RWPE2 (cell line): ENCODE measurements at regions not wholly inside any gene's neighbourhood (a gene's known extent, or its start where the extent isn't known, plus 50 kb on each side); places are given as distances from the start of the nearest gene placed in this dataset.

ENCODE experiments used
- ATAC-seq: fragments of 200-7000 bp; cut with Tn5 transposase; 3 replicates; pipeline ENCODE4 v1.9.1; 2021; ENCODE audit warnings: low read depth
- DNase-seq: peaks from one replicate; pipeline ENCODE4 v3.0.0-alpha.2; 2020; ENCODE audit warnings: low spot score
- H3K27ac ChIP-seq: fragments of 450-650 bp; 2 replicates; pipeline ENCODE4 v1.5.1; 2017; ENCODE audit warnings: mild to moderate bottlenecking; ENCODE audit not compliant: poor library complexity, severe bottlenecking
- H3K27me3 ChIP-seq: fragments of 250-450 bp; sonication (Bioruptor Pico); 2 replicates; pipeline ENCODE4 v1.5.1; 2021; ENCODE audit warnings: mild to moderate bottlenecking, moderate library complexity; ENCODE audit not compliant: insufficient read depth, poor library complexity, severe bottlenecking
- H3K36me3 ChIP-seq: fragments of 250-450 bp; sonication (Bioruptor Pico); 2 replicates; pipeline ENCODE4 v1.5.1; 2020; ENCODE audit warnings: low read depth, mild to moderate bottlenecking, moderate library complexity
- H3K4me1 ChIP-seq: fragments of 250-450 bp; sonication (Bioruptor Pico); 2 replicates; pipeline ENCODE4 v1.5.1; 2021; ENCODE audit warnings: mild to moderate bottlenecking, moderate library complexity; ENCODE audit not compliant: insufficient read depth, poor library complexity, severe bottlenecking
- H3K4me3 ChIP-seq: fragments of 250-450 bp; sonication (Bioruptor Pico); 2 replicates; pipeline ENCODE4 v1.5.1; 2021; ENCODE audit warnings: mild to moderate bottlenecking, moderate library complexity; ENCODE audit not compliant: severe bottlenecking
- H3K9me3 ChIP-seq: fragments of 250-450 bp; sonication (Bioruptor Pico); 2 replicates; pipeline ENCODE4 v1.5.1; 2021; ENCODE audit warnings: mild to moderate bottlenecking, moderate library complexity; ENCODE audit not compliant: severe bottlenecking
- CTCF ChIP-seq: fragments of 450-650 bp; IDR thresholded peaks from one replicate; pipeline ENCODE4 v1.5.1; 2017; ENCODE audit warnings: mild to moderate bottlenecking, moderate library complexity; ENCODE audit not compliant: poor library complexity, severe bottlenecking

DNA sequence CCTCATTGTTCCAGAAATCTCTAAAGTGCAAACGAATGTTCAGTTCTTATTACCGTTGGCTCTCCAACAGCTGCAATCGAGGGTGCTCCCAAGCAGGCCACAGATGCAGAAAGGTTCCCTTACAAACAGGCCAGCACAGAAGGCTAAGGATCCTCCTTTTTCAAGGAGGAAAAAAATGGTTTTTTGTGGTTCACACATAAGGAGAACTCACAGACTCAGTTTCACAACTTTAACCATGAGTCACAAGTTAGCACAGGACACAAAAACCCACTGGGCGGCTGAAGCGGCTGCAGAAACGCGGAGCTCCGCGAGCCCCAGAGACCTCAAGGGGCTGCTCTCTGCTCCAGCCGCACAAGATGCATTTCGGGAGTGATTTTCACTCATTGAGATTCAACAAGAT is 98.2 kb upstream of the PRR5 start:
- Histone ChIP-seq H3K27ac (no peak overlapping the region), H3K27me3 (no peaks in the 10 kb centered on the region), H3K4me3 (no peak overlapping the region), H3K9me3 (no peaks in the 10 kb centered on the region), H3K36me3 (no peaks in the 10 kb centered on the region), H3K4me1 (no peaks in the 10 kb centered on the region)
- ATAC-seq = no peak
- TF ChIP-seq CTCF = no peak
- no peak for DNase-seq

DNA sequence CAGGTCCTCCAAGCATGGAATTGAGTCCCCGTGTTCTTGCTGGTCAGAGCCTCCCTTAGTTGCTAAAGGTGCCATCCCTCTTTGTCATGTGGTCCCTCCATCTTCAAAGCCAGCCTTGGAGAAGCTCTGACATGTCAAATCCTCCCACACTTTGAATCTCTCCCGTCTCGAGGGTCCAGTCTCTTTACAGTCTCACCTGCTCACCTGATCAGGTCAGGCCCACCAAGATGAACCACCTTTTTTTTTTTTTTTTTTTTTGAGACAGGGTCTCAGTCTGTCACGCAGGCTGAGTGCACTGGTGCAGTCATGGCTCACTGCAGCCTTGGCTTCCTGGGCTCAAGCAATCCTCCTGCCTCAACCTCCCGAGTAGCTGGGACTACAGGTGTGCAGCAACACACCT is 100.3 kb upstream of the PRR5 start:
- DNase-seq (no peak), ATAC-seq (no peak)
- Histone ChIP-seq H3K36me3 (no peaks in the 10 kb centered on the region), H3K27ac (no peak overlapping the region), H3K27me3 (no peaks in the 10 kb centered on the region), H3K9me3 (no peaks in the 10 kb centered on the region), H3K4me3 (no peak overlapping the region), H3K4me1 (no peaks in the 10 kb centered on the region)
- no peak for TF ChIP-seq CTCF

GRCh38 chr22:44601189-44601588 is 100.8 kb upstream of the PRR5 start:
- no peak overlapping the region for H3K4me3 ChIP-seq
- no peaks in the 10 kb centered on the region for H3K9me3 ChIP-seq
- DNase-seq (no peak), ATAC-seq (no peak)
- H3K4me1 ChIP-seq = no peaks in the 10 kb centered on the region
- TF ChIP-seq CTCF = no peak
- no peaks in the 10 kb centered on the region for H3K27me3 ChIP-seq
- H3K36me3 ChIP-seq = no peaks in the 10 kb centered on the region
- no peak overlapping the region for H3K27ac ChIP-seq

DNA sequence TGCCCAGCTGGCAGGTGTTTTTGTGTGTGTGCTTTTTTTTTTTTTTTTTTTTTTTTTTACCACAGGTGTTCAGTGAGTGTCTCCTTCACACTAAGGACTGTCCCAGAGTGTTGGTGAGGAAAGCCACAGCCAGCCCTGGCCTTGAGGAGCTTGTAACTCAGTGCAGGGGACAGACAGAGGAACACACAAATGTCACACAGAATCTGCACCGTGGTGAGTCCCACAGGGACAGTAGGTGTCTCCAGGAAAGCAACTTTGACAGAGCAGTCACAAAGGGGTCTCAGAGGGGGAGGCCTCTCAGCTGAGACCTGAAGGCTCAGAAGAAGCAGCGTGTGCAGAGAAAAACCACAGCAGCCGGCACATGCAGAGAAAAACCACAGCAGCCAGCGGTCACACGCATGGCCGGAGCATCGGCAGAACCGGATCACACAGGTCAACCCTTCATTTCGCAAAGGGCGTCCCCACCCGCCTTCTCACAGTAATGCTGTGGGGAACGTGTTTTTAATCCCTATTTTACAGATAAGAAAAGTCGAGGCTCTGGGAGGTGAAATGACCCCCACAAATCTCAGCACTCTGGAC is 101.7 kb upstream of the PRR5 start:
- no peak for TF ChIP-seq CTCF
- no peaks in the 10 kb centered on the region for H3K4me1 ChIP-seq
- H3K36me3 ChIP-seq = no peaks in the 10 kb centered on the region
- DNase-seq (no peak), ATAC-seq (no peak)
- H3K4me3 ChIP-seq = no peak overlapping the region
- H3K9me3 ChIP-seq = no peaks in the 10 kb centered on the region
- H3K27me3 ChIP-seq = peaks cover 3% of the 10 kb centered on the region
- H3K27ac ChIP-seq = no peak overlapping the region

DNA sequence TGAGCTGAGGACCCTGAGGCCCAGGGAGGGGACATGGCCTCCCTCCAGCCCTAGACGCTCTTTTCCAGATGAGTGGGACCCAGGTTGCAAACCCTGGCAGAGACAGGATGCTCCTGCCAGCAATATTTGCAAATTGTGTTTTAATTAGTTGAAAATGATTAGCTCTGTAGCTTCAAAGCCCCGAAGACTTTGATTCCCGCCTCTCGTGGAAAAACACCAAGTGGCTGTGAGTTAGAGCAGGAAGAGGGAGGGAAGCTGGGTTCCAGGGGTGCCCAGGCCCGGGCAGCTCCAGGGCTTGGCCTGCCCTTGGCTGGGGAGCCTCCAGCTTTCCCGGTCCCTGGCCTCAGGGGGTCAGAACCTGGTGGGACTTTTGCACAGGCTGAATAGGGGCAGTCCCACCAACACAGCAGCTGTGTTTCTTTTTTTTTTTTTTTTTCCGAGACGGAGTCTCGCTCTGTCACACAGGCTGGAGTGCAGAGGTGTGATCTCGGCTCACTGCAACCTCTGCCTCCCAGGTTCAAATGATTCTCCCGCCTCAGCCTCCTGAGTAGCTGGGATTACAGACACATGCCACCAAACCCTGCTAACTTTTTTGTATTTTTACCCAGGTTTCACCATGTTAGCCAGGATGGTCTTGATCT is 101.6 kb upstream of the RTL6 start:
- H3K36me3 ChIP-seq = no peaks in the 10 kb centered on the region

More for the DNA sequence above, 101.6 kb upstream of the RTL6 start:
- ATAC-seq = no peak
- Histone ChIP-seq H3K9me3 (no peaks in the 10 kb centered on the region), H3K4me1 (no peaks in the 10 kb centered on the region), H3K27me3 (peaks cover 3% of the 10 kb centered on the region), H3K27ac (no peak overlapping the region), H3K4me3 (no peak overlapping the region)
- no peak for DNase-seq
- TF ChIP-seq CTCF = no peak
